ENCODE measurements at regions not wholly inside any gene's neighbourhood (a gene's known extent, or its start where the extent isn't known, plus 50 kb on each side); places are given as distances from the start of the nearest gene placed in this dataset.

- no peaks in the 10 kb centered on the region for H3K9me3 Mint-ChIP-seq (ENCODE audit: unreplicated experiment)
- CTCF ChIA-PET, result interaction anchor here (0.9 kb wide), 1 partner anchor 512 kb away, joined by 3 read pairs; no protein-coding TSS in a partner anchor
- H3K27me3 ChIP-seq (replicated peaks; ENCODE audit: control insufficient read depth, insufficient read depth, low read length), result no peaks in the 10 kb centered on the region
- no peak for TF ChIP-seq CTCF (IDR thresholded peaks at IDR 0.05; ENCODE audit: insufficient read depth in 1 of 2, low read depth in 1 of 2, low read length in 1 of 2, severe bottlenecking in 1 of 2, unreplicated experiment in 1 of 2)
- H3K36me3 Mint-ChIP-seq (ENCODE audit: insufficient read depth, unreplicated experiment), result no peaks in the 10 kb centered on the region
- H3K4me1 ChIP-seq, result 0 out of 2 replicates have a peak, but pooled peaks cover 4% of the 10 kb centered on the region
- peaks cover 6% of the 10 kb centered on the region for H3K27me3 Mint-ChIP-seq (ENCODE audit: insufficient read depth, unreplicated experiment)
- H3K9me3 ChIP-seq, result no peaks in the 10 kb centered on the region
- intact Hi-C loops (cut with micrococcal nuclease; ENCODE audit: unreplicated experiment), result no loop called here
- BruUV-seq (replicated peaks), result no TSS peak
- no peak overlapping the region for H3K4me3 Mint-ChIP-seq (ENCODE audit: unreplicated experiment)
- POLR2A ChIA-PET, result no interaction called here
- DNase-seq, result no peak
- H3K4me3 ChIP-seq (ENCODE audit: low read depth, low read length), result no peak overlapping the region
- no peaks in the 10 kb centered on the region for H3K36me3 ChIP-seq (ENCODE audit: control insufficient read depth, insufficient read depth, low read length)
- H3K4me1 Mint-ChIP-seq (ENCODE audit: low read depth, unreplicated experiment), result no peaks in the 10 kb centered on the region
- H3K27ac Mint-ChIP-seq (ENCODE audit: unreplicated experiment), result no peak overlapping the region
These were observed 118.0 kb upstream of the CA10 start for GRCh38 chr17:52276381-52277008.

- no peaks in the 10 kb centered on the region for H3K36me3 ChIP-seq (ENCODE audit: control insufficient read depth, insufficient read depth, low read length)
- H3K27me3 ChIP-seq (replicated peaks; ENCODE audit: control insufficient read depth, insufficient read depth, low read length), result no peaks in the 10 kb centered on the region
- no peak overlapping the region for H3K4me3 ChIP-seq (ENCODE audit: low read depth, low read length)
- TF ChIP-seq CTCF (IDR thresholded peaks at IDR 0.05; ENCODE audit: insufficient read depth in 1 of 2, low read depth in 1 of 2, low read length in 1 of 2, severe bottlenecking in 1 of 2, unreplicated experiment in 1 of 2), result no peak
- no peak overlapping the region for H3K4me3 Mint-ChIP-seq (ENCODE audit: unreplicated experiment)
- no peaks in the 10 kb centered on the region for H3K36me3 Mint-ChIP-seq (ENCODE audit: insufficient read depth, unreplicated experiment)
- ChIA-PET CTCF (no interaction called here), POLR2A (no interaction called here)
- no peaks in the 10 kb centered on the region for H3K4me1 Mint-ChIP-seq (ENCODE audit: low read depth, unreplicated experiment)
- H3K9me3 Mint-ChIP-seq (ENCODE audit: unreplicated experiment), result no peaks in the 10 kb centered on the region
- H3K4me1 ChIP-seq, result 0 out of 2 replicates have a peak, but pooled peaks cover 4% of the 10 kb centered on the region
- no peaks in the 10 kb centered on the region for H3K9me3 ChIP-seq
- no peak for DNase-seq
- intact Hi-C loops (cut with micrococcal nuclease; ENCODE audit: unreplicated experiment), result no loop called here
- no peak overlapping the region for H3K27ac Mint-ChIP-seq (ENCODE audit: unreplicated experiment)
- no TSS peak for BruUV-seq (replicated peaks)
- H3K27me3 Mint-ChIP-seq (ENCODE audit: insufficient read depth, unreplicated experiment), result peaks cover 4% of the 10 kb centered on the region
These were observed 113.3 kb upstream of the CA10 start for GRCh38 chr17:52271781-52272180.

- Histone ChIP-seq H3K4me1 (no peaks in the 10 kb centered on the region), H3K4me3 (ENCODE audit: low read depth, low read length) (no peak overlapping the region), H3K9me3 (no peaks in the 10 kb centered on the region), H3K36me3 (ENCODE audit: control insufficient read depth, insufficient read depth, low read length) (no peaks in the 10 kb centered on the region), H3K27me3 (replicated peaks; ENCODE audit: control insufficient read depth, insufficient read depth, low read length) (no peaks in the 10 kb centered on the region)
- CTCF ChIA-PET, result no interaction called here
- no peak for TF ChIP-seq CTCF (IDR thresholded peaks at IDR 0.05; ENCODE audit: insufficient read depth in 1 of 2, low read depth in 1 of 2, low read length in 1 of 2, severe bottlenecking in 1 of 2, unreplicated experiment in 1 of 2)
- no peak for DNase-seq
- BruUV-seq (replicated peaks), result no TSS peak
- no peaks in the 10 kb centered on the region for H3K9me3 Mint-ChIP-seq (ENCODE audit: unreplicated experiment)
- H3K4me3 Mint-ChIP-seq (ENCODE audit: unreplicated experiment), result no peak overlapping the region
- POLR2A ChIA-PET, result no interaction called here
- H3K27ac Mint-ChIP-seq (ENCODE audit: unreplicated experiment), result no peak overlapping the region
- no peaks in the 10 kb centered on the region for H3K27me3 Mint-ChIP-seq (ENCODE audit: insufficient read depth, unreplicated experiment)
- intact Hi-C loops (cut with micrococcal nuclease; ENCODE audit: unreplicated experiment), result no loop called here
- no peaks in the 10 kb centered on the region for H3K36me3 Mint-ChIP-seq (ENCODE audit: insufficient read depth, unreplicated experiment)
- no peaks in the 10 kb centered on the region for H3K4me1 Mint-ChIP-seq (ENCODE audit: low read depth, unreplicated experiment)
These were observed 96.8 kb upstream of the CA10 start for GRCh38 chr17:52255347-52255746.

All from Caco-2 (cell line).